ENCODE measurements at regions not wholly inside any gene's neighbourhood (a gene's known extent, or its start where the extent isn't known, plus 50 kb on each side); places are given as distances from the start of the nearest gene placed in this dataset.

DNA sequence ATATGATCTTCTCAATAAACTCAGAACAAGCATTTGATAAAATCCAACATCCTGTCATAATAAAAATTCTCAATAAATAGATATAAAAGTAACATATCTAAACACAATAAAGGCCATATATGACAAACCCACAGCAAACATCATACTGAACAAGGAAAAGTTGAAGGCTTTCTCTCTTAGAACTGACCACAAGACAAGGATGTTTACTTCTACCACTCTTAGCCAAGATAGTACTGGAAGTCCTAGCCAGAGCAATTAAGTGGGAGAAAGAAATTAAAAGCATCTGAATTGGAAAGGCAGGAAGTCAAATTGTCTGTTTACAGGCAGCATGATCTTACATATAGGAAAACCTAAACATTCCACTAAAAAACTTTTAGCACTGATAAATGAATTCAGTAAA, 510.9 kb downstream of the ANKRD7 start:
- TF ChIP-seq, protein P1, sequence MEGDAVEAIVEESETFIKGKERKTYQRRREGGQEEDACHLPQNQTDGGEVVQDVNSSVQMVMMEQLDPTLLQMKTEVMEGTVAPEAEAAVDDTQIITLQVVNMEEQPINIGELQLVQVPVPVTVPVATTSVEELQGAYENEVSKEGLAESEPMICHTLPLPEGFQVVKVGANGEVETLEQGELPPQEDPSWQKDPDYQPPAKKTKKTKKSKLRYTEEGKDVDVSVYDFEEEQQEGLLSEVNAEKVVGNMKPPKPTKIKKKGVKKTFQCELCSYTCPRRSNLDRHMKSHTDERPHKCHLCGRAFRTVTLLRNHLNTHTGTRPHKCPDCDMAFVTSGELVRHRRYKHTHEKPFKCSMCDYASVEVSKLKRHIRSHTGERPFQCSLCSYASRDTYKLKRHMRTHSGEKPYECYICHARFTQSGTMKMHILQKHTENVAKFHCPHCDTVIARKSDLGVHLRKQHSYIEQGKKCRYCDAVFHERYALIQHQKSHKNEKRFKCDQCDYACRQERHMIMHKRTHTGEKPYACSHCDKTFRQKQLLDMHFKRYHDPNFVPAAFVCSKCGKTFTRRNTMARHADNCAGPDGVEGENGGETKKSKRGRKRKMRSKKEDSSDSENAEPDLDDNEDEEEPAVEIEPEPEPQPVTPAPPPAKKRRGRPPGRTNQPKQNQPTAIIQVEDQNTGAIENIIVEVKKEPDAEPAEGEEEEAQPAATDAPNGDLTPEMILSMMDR (IDR thresholded peaks at IDR 0.05; ENCODE audit: insufficient read depth, low read depth, low read length): no peak
- TF ChIP-seq EZH2 (IDR thresholded peaks at IDR 0.05; ENCODE audit: insufficient read depth, low read length): no peak

Data from astrocyte (in vitro differentiated cells and primary cell).